SK-N-SH (cell line): ENCODE measurements at regions not wholly inside any gene's neighbourhood (a gene's known extent, or its start where the extent isn't known, plus 50 kb on each side); places are given as distances from the start of the nearest gene placed in this dataset.
"Not testable (repeated sequence)": the region's sequence is repeated elsewhere in the genome, so short reads cannot be mapped to it uniquely, and the experiment has no call there.

Source experiments
- CTCF ChIA-PET: fragments of 300-600, 350-600 bp; formaldehyde crosslinking; extraction: SDS; loops from one replicate; lab custom pipeline; 2021; lab: Yijun Ruan, JAX
- POLR2A ChIA-PET: fragments of 350-600 bp; sonication (Branson Sonifier 250); formaldehyde crosslinking; extraction: SDS; loops from one replicate; lab custom pipeline; 2020; ENCODE audit warnings: antibody characterized with exemption, inconsistent platforms; lab: Yijun Ruan, JAX
- DNase-seq: peaks from one replicate; pipeline ENCODE4 v3.0.0; 2012
- H2AFZ ChIP-seq: fragments of 200-600 bp; sonication (generic); 2 replicates; pipeline ENCODE4 v1.8.1; 2016; ENCODE audit warnings: antibody characterized with exemption, mild to moderate bottlenecking, low read depth
- H3F3A ChIP-seq: fragments of 200-600 bp; sonication (generic); replicated peaks from 2 replicates; pipeline ENCODE3; 2016; ENCODE audit warnings: antibody characterized with exemption, mild to moderate bottlenecking; ENCODE audit not compliant: insufficient read depth
- H3K27ac ChIP-seq, 2 experiments: fragments of 200-500 bp in 1 of 2; fragments of 200-600 bp in 1 of 2; sonication (Bioruptor generic) in 1 of 2; sonication (generic), shearing (Covaris generic) in 1 of 2; 2 replicates each; pipeline versions ENCODE4 v1.5.1 to v1.6.1; 2014 to 2016; ENCODE audit warnings: low read depth in 2 of 2, inconsistent platforms in 1 of 2, low read length in 1 of 2, mild to moderate bottlenecking in 1 of 2, mixed read lengths in 1 of 2
- H3K27me3 ChIP-seq: fragments of 200-600 bp; sonication (generic), shearing (Covaris generic); 2 replicates; pipeline ENCODE4 v1.6.1; 2016; ENCODE audit warnings: mixed run types; ENCODE audit not compliant: insufficient read depth
- H3K36me3 ChIP-seq, 2 experiments: fragments of 200-500 bp in 1 of 2; fragments of 200-600 bp in 1 of 2; sonication (Bioruptor generic) in 1 of 2; sonication (generic) in 1 of 2; replicated peaks in 1 of 2; 2 replicates each; pipeline versions ENCODE3 to v1.5.1; 2014 to 2016; ENCODE audit warnings: low read length in 1 of 2, mild to moderate bottlenecking in 1 of 2; ENCODE audit not compliant: insufficient read depth in 2 of 2, control insufficient read depth in 1 of 2
- H3K4me1 ChIP-seq, 2 experiments: fragments of 200-500 bp in 1 of 2; fragments of 200-600 bp in 1 of 2; sonication (Bioruptor generic) in 1 of 2; sonication (generic), shearing (Covaris generic) in 1 of 2; 2 replicates each; pipeline versions ENCODE4 v1.5.1 to v1.6.1; 2014 to 2016; ENCODE audit warnings: low read depth in 1 of 2, low read length in 1 of 2, mixed run types in 1 of 2; ENCODE audit not compliant: insufficient read depth in 2 of 2, control insufficient read depth in 1 of 2
- H3K4me2 ChIP-seq: fragments of 200-600 bp; sonication (generic), shearing (Covaris generic); 2 replicates; pipeline ENCODE4 v1.6.1; 2017; ENCODE audit warnings: mixed run types
- H3K4me3 ChIP-seq, 2 experiments: fragments of 200-500 bp in 1 of 2; fragments of 200-600 bp in 1 of 2; sonication (Bioruptor generic) in 1 of 2; sonication (generic), shearing (Covaris generic) in 1 of 2; 2 replicates each; pipeline versions ENCODE4 v1.5.1 to v1.8.1; 2014 to 2016; ENCODE audit warnings: low read depth in 2 of 2, inconsistent platforms in 1 of 2, low read length in 1 of 2, mild to moderate bottlenecking in 1 of 2, mixed read lengths in 1 of 2, moderate library complexity in 1 of 2
- H3K79me2 ChIP-seq: fragments of 200-600 bp; sonication (generic); 2 replicates; pipeline ENCODE4 v1.8.1; 2017; ENCODE audit warnings: mild to moderate bottlenecking; ENCODE audit not compliant: insufficient read depth
- H3K9ac ChIP-seq: fragments of 200-600 bp; sonication (generic); 2 replicates; pipeline ENCODE4 v1.6.1; 2017; ENCODE audit warnings: mixed run types
- H3K9me2 ChIP-seq: fragments of 200-600 bp; sonication (generic); 2 replicates; pipeline ENCODE4 v1.6.1; 2017; ENCODE audit warnings: mixed run types
- H3K9me3 ChIP-seq: fragments of 200-600 bp; sonication (generic); 2 replicates; pipeline ENCODE4 v1.6.1; 2017; ENCODE audit warnings: mixed run types, mild to moderate bottlenecking, moderate library complexity
- H4K20me1 ChIP-seq: fragments of 200-600 bp; sonication (generic); 2 replicates; pipeline ENCODE4 v1.6.1; 2017; ENCODE audit warnings: mild to moderate bottlenecking, mixed run types; ENCODE audit not compliant: insufficient read depth
- FOXJ3 ChIP-seq: sonication (generic); formaldehyde crosslinking; IDR thresholded peaks from 2 replicates; pipeline ENCODE4 v1.5.1; 2020; ENCODE audit warnings: mild to moderate bottlenecking, missing genetic modification reagents
- GABPA ChIP-seq: IDR thresholded peaks from 2 replicates; pipeline ENCODE4 v1.4.0; 2012; ENCODE audit warnings: low read depth, mild to moderate bottlenecking
- GATA2 ChIP-seq: sonication (generic); formaldehyde crosslinking; IDR thresholded peaks from 2 replicates; pipeline ENCODE4 v1.5.0; 2020; ENCODE audit warnings: mild to moderate bottlenecking, missing genetic modification reagents
- MEF2A ChIP-seq: IDR thresholded peaks from 2 replicates; pipeline ENCODE4 v1.4.0; 2012; ENCODE audit warnings: low read depth, borderline replicate concordance
- PBX3 ChIP-seq: IDR thresholded peaks from 2 replicates; pipeline ENCODE4; 2012
- TAF1 ChIP-seq: IDR thresholded peaks from 2 replicates; pipeline ENCODE4 v1.6.1; 2012; ENCODE audit warnings: low read depth, mild to moderate bottlenecking, low read length, moderate library complexity, borderline replicate concordance
- ZBTB33 ChIP-seq: IDR thresholded peaks from 2 replicates; pipeline ENCODE4 v1.4.0; 2012; ENCODE audit warnings: low read depth, borderline replicate concordance
- WGBS: methylation state at CpG from one replicate; pipeline ENCODE4 v1.1.6; 2017; ENCODE audit warnings: low lambda C conversion rate; 5-methylcytosine and 5-hydroxymethylcytosine counted together

- H3F3A ChIP-seq, result no peaks in the 10 kb centered on the region
- no peaks in the 10 kb centered on the region for H3K9me3 ChIP-seq
- DNase-seq, result no peak
- no peak overlapping the region for H3K4me2 ChIP-seq
- H3K27me3 ChIP-seq, result no peaks in the 10 kb centered on the region
- WGBS, result 8% methylated on average over 1 of the region's 1 CpG
- no peaks in the 10 kb centered on the region for H4K20me1 ChIP-seq
- no peaks in the 10 kb centered on the region for H3K79me2 ChIP-seq
- ChIA-PET POLR2A (no interaction called here), CTCF (interaction anchor here (0.6 kb wide), 1 partner anchor 770 kb away, joined by 3 read pairs; no protein-coding TSS in a partner anchor)
- no peaks in the 10 kb centered on the region for H3K9me2 ChIP-seq
- H3K4me3 ChIP-seq, result no peak overlapping the region
- TF ChIP-seq TAF1, result no peak
- TF ChIP-seq ZBTB33, result no peak
- no peak overlapping the region for H2AFZ ChIP-seq
- H3K36me3 ChIP-seq, result no peaks in the 10 kb centered on the region
- no peaks in the 10 kb centered on the region for H3K4me1 ChIP-seq
- H3K9ac ChIP-seq, result no peak overlapping the region
- no peak overlapping the region for H3K27ac ChIP-seq
These were observed 1010.8 kb upstream of the EDIL3 start for GRCh38 chr5:85395526-85395925.

- no peaks in the 10 kb centered on the region for H3K36me3 ChIP-seq
- no peak overlapping the region for H3K9ac ChIP-seq
- ChIA-PET CTCF (no interaction called here), POLR2A (no interaction called here)
- H4K20me1 ChIP-seq, result no peaks in the 10 kb centered on the region
- no peak overlapping the region for H2AFZ ChIP-seq
- TF ChIP-seq MEF2A (no peak), TAF1 (no peak), GABPA (no peak)
- 7% methylated on average over 2 of the region's 2 CpGs for WGBS
- no peak for DNase-seq
- 0 out of 2 replicates have a peak, but pooled peaks cover 2% of the 10 kb centered on the region for H3K9me2 ChIP-seq
- no peaks in the 10 kb centered on the region for H3K4me1 ChIP-seq
- no peaks in the 10 kb centered on the region for H3K27me3 ChIP-seq
- H3F3A ChIP-seq, result no peaks in the 10 kb centered on the region
- H3K4me2 ChIP-seq, result no peak overlapping the region
- H3K9me3 ChIP-seq, result no peaks in the 10 kb centered on the region
- no peak overlapping the region for H3K4me3 ChIP-seq
- no peak overlapping the region for H3K27ac ChIP-seq
- no peaks in the 10 kb centered on the region for H3K79me2 ChIP-seq
These were observed 1012.8 kb upstream of the EDIL3 start for GRCh38 chr5:85397451-85397850.

GRCh38 chr5:85428426-85428934 is 1043.8 kb upstream of the EDIL3 start:
- Histone ChIP-seq H3K36me3 (no peaks in the 10 kb centered on the region), H3K27me3 (no peaks in the 10 kb centered on the region), H3K9me2 (no peaks in the 10 kb centered on the region), H3K27ac (no peak overlapping the region), H3K4me1 (no peaks in the 10 kb centered on the region), H2AFZ (no peak overlapping the region), H3K9me3 (no peaks in the 10 kb centered on the region), H3K79me2 (no peaks in the 10 kb centered on the region), H3K9ac (no peak overlapping the region), H3K4me3 (no peak overlapping the region), H3K4me2 (no peak overlapping the region), H4K20me1 (no peaks in the 10 kb centered on the region), H3F3A (no peaks in the 10 kb centered on the region)
- DNase-seq, result no peak
- TF ChIP-seq TAF1 (no peak), PBX3 (no peak), FOXJ3 (CRISPR knock-in tag) (no peak), GATA2 (CRISPR knock-in tag) (no peak), MEF2A (no peak)
- 0% methylated on average over 1 of the region's 1 CpG for WGBS
- CTCF ChIA-PET, result no interaction called here
- POLR2A ChIA-PET, result no interaction called here

GRCh38 chr5:85431726-85432125 is 1047.0 kb upstream of the EDIL3 start:
- DNase-seq, H3K79me2 ChIP-seq, CTCF ChIA-PET, H2AFZ ChIP-seq, H3K9me2 ChIP-seq, H3K27me3 ChIP-seq, POLR2A ChIA-PET, H3K36me3 ChIP-seq, H3K9me3 ChIP-seq, H4K20me1 ChIP-seq, H3K27ac ChIP-seq, H3F3A ChIP-seq, H3K4me2 ChIP-seq, H3K4me1 ChIP-seq, H3K9ac ChIP-seq, H3K4me3 ChIP-seq: not testable (repeated sequence)
- 6% methylated on average over 6 of the region's 7 CpGs for WGBS
